ENCODE measurements at regions not wholly inside any gene's neighbourhood (a gene's known extent, or its start where the extent isn't known, plus 50 kb on each side); places are given as distances from the start of the nearest gene placed in this dataset.
"Not testable (repeated sequence)": the region's sequence is repeated elsewhere in the genome, so short reads cannot be mapped to it uniquely, and the experiment has no call there.

DNA sequence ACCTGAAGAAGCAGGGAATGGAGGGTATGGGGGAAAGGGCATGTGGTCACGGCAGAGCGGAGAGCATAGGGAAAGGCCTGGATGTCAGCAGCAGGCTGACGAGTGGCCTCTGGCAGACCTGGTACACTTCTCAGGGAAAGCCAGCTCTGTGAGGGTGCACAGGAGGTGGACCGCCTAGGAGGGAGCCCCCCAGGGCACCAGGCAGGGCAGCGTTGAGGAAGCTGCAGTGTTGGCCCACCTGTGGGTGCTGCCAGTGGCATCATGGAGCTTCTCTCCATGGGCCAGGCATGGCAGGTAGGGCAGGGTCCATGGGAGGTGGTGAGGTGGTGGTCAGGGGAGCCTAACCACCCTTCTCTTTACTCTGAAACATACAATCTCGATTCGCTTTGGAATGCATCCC, 143.0 kb upstream of the PITX1 start:
- no peak for DNase-seq

DNA sequence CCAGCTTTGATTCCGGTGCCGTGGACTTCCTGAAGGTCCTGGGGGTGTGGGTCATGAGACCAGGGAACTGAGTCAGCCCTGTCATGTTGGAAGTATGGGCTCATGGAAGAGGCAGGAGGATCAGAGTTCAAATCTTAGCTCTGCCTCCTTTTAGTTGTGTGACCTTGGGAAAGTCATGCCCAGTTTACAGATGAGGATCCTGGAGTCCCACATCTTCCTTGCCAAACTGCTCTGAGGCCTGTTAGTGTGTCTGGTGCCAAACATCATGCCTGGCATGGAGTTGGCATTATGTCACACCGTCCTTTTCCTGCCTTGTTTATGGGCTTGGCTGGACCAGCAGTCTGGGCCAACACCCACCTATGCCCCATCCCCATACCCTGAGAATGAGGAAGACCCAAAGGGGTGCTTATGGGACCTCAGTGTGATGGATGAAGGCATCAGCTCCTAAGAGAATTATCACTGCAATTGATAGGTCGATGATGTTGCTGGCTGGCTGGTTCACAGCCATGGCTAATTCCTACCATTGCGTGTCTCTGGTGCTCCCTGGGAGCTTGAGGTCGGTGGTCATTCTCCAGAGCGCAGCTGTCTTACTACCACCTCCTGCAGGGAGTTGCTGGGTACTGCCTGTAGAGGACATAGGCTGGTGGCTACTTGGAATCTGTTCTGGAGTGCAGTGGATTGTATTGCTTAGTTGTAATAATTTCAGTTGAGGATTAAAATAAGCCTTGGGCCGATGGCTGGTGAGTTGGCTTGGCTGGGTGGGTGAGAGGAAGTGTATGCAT, 140.5 kb upstream of the PITX1 start:
- no peak for DNase-seq

DNA sequence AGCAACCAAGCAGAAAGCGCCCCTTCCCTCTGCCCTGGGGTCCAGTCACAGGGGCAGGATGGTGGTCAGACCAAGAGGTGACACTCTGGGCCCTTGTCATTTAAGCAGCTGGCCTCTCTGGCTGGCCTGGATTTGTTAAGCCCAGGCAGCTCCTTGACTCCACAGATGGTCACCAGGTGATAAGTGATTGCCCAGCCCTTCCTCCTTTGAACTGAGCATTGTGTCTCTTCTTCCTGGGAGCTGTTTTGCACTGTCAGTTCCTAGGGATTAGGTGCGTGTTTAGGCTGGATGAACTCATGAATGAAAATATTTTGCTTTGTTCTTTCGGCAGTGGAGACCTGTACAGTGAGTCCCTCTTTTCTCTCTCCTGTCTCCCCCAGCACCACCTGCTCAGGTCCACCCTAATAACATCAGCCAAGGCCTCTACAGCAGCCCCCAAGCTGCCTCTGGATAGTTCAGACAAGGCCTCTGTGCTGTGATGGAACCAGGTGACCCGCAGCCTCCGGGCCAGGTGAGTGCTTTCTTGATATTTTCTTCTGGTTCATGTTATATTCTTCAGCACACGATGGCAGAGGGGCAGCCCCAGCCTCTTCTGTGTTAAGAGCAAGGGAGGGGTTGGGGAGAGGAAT, 139.7 kb upstream of the PITX1 start:
- no peak for DNase-seq

DNA sequence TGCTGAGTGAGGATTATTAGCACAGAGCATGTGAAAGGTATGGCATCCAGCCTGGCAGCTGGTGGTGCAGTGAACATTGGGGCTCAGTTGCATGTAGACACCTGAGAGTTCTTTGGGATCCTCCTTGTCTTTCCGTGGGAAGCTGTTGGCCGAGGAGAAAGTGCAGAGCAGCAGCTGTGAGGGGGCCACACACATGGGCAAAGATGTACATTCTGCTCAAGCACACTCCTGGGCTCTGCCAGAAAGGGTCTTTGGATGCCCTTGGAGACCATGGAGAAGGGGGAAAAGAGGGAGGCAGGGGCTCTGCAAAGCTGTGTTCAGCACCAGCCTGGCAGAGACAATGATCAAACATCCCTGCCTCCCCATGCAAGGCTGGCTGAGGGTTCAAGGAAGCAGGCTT, 138.7 kb upstream of the PITX1 start:
- DNase-seq: no peak

DNA sequence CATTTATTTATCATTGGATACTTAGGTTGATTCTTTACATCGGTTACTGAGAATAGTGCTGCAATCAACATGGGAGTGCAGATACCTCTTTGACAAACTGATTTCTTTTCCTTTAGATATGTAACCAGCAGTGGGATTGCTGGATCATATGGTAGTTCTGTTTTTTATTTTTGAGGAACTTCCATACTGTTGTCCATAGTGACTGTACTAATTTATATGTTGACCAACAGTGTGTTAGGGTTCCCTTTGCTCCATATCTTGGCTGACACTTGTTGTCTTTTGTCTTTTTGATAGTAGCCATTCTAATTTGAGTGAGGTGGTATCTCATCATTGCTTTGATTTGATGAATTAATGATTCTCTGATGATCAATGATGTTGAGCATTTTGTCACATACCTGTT, 137.3 kb upstream of the PITX1 start:
- DNase-seq: no peak

DNA sequence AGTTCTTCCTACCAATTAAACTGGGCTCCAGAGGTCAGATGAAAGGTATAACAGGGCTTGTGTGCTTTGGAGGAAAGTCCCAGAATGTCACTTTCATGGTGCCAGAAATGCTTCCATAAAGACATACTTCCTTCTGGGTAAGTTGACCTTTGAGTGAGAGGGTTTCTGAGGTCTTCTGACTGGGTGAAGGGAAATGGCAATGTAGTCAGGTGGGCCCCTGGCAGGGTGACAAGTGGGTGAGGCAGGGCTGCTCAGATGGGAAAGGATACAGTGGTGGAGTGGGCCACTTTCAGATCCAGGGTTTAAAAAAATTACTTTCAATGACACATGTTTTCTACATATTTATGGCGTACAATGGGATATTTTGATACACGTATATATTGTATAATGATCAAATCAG, 136.5 kb upstream of the PITX1 start:
- no peak for DNase-seq

DNA sequence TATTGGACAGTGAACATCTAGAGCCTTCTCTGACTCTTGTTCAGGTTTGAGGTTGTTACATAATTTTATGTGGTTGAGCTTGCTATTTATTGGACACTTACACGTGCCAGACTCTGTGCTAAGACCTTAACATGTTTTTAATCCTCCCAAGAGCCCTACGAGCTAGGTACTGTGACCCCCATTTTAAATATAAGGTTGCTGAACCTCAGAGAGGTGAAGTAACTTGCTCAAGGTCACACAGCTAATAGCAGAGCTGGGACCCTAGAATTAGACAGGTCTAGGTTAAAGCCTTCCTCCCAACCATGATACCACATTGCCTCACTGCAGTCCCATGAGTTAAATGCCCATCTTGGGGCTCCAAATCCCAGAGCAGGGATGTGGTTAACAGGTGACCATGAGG, 135.7 kb upstream of the PITX1 start:
- DNase-seq: no peak

DNA sequence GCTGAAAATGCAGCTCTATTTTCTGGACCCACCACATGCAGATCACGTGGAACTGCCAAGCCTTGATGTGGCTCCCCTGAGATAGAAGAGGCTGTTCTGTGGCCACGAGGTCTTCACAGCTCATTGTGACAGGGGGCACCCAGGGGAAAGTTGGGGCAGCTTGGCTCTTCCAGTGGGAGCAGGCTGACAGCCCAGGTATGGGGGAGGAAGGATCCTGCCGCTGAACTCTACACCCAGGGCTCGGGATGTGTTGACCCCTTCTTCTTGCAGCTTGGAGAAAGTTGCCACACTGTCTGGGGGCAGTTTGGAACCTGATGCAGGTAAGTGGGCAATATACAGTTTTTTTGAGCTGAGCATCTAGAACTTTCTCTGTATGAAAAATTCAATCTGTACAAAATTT, 133.6 kb upstream of the PITX1 start:
- no peak for DNase-seq

DNA sequence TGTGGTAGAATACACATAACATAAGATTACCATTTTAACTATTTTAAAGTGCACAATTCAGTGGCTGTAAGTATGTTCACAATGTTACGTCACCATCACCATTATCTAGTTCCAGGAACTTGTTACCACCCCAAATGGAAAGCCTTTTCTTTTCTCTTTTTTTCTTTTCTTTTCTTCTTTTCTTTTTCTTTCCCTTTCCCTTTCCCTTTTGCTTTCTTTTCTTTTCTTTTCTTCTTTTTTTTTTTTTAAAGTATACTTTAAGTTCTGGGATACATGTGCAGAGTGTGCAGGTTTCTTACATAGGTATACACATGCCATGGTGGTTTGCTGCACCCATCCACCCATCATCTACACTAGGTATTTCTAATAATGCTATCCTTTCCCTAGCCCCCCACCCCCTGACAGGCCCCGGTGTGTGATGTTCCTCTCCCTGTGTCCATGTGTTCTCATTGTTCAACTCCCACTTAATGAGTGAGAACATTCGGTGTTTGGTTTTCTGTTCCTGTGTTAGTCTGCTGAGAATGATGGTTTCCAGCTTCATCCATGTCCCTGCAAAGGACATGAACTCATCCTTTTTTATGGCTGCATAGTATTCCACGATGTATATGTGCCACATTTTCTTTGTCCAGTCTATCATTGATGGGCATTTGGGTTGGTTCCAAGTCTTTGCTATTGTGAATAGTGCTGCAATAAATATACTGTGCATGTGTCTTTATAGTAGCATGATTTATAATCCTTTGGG, 131.0 kb upstream of the PITX1 start:
- not testable (repeated sequence) for DNase-seq

DNA sequence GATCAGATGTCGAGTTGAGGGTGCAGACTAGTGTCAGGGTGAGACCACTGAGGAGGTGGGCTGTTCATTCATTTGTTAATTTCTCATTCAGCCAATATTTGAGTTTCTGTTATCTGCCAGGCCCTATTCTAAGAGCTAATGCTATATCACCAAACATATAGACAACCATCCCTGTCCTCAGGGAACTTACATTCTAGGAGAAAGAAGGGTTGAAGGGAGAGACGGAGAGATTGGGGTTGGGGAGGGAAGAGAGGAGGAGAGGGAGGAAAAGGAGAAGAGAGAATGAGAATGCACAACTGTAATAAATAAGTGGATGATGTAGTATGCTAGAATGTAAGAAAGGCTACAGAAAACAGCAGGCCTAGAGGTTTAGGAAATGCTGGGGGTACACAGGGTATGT, 129.9 kb upstream of the PITX1 start:
- no peak for DNase-seq

DNA sequence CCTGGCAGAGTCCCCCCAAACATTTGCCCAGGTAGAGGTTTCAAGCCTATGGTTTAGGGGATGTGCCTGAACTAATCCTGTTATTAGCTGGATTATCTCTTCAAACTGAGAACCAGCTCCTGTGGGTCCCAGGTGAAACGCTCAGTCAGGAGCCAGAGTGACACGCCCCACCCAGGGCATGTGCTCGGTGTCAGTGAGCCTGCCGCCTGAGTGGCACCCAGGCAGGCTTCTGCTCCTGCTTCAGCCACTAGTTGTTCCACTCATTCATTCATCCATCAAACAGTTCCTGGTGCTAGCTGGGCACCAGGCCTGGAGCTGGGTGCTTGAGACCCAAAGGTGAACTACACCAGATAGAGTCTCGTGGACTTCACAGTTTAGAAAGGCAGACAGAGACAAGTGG, 129.4 kb upstream of the PITX1 start:
- DNase-seq: no peak

DNA sequence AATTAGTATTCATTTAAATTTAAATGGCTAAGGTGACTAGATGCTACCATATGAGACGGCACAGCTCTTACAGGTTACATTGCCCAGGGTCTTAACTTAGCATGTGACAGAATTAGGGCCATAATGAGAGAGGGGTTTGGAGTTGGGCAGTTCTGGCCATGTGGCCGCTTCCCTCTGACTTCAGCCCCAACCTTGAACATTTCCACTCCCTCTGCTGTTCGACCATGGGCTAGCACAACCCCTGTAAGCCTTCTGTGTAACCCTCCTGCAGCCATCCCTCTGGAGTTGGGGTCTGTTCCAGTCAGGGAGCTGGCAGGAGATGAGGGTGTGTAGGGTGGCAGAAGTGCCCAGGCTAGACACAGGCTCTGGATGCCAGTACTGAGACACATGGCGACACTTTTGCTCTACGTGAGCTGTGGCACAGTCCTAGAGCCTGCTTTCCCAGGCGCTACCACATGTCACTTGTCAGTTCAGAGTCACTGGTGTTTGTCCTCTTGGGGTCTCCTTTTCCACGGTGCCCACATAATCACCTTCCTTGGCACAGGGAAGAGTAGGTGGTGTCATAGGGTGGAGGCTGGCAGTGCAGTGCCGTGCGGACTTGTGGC, 128.7 kb upstream of the PITX1 start:
- no peak for DNase-seq

DNA sequence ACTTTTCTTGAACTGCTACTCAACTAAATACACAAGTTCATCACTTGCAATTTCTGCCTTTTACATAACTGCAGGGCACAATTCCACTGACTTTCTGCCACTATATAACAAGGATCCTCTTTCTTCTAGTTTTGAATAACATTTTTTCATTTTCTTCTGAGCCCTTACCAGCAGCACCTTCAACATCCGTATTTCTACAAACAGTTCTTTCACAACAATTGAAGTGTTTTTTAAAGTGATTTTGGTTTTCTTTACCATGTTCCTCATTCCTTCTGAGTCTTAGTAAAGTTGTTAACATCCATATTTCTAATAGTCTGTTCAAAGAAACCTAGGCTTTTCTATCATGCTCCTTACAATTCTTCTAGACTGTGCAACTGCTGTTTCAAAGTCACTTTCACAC, 127.2 kb upstream of the PITX1 start:
- no peak for DNase-seq

DNA sequence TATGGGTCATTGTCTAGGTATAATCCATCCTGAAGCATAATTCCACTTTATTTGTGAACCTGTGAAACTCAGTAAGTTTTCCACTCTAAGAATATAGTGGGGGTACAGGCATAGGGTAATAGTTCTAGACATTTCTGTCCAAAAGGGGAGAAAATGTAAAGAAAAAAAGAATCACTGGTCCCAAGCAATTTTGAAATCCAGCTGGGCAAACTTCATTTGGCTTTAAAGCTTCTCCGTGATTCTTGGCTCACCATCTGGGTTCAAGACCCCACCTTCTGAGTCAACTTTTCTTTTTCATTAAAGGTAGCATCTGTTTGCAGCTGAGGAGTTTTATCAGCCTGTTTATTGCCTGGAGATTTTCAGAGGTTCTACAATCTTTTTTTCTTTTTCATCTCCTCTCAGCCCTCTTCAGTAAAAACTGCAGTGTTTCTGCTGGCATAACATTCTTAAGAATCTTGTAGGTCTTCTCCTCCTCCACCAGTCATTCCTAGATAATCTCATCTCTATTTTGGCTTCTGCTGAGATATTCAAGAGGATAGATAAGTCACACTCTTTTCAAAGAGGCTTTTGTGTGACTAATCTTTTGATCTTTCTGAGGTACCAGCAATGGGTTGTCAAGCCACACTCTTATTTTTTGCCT, 126.1 kb upstream of the PITX1 start:
- DNase-seq: no peak

DNA sequence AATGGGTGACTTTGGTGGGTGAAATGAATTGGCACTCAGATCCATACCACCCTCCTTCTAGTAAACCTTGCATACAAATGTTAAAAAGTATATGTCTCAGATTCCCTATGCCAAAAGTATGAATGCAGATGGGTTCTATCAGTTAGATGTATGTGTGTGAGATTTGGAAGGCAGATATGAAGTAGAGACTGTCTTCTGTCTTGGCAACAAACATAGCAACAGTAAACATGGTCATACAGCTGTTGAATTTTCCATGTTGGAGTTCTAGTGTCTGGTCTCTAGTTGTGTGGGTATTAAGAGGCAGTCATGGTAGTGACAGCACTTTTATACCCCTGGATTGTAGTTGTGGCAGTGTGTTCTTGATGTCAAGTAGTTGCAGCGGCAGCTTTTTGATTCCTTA, 125.6 kb upstream of the PITX1 start:
- DNase-seq: no peak

DNA sequence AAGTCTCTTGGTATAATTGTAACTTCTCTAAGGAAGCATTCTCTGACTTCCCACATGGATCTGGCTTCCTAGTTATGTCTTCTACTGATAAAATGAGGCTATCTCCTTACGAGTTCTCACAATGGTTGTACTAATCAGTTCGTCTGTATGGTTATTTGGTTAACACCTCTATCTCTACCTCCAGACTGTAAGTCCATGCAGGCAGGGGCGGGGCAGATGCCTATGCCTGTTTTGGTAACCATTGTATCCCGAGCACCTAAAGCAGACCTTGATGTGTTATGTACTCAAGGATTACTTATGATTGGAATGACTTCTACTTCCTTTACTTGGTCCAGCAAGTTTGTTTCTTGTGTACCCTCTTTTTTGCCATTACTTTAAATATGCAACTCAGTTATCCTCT, 125.0 kb upstream of the PITX1 start:
- no peak for DNase-seq

DNA sequence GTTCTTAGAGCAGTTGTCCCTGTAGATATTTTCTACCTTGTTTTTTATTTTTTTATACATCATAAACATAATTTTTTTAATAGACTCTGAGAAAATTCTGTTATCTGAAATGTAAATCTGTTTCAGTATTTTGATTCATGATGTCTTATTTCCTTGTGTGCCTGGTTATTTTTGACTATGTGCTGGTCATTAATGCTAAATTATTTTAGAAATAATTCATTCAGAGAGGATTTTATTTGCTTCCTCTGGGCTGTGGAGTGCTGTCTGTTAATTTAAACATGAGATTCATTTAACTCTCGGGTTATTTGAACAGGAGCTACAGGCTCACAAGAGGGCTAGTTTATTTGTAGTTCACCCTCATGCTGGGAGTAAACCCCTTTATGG, 124.3 kb upstream of the PITX1 start:
- no peak for DNase-seq

DNA sequence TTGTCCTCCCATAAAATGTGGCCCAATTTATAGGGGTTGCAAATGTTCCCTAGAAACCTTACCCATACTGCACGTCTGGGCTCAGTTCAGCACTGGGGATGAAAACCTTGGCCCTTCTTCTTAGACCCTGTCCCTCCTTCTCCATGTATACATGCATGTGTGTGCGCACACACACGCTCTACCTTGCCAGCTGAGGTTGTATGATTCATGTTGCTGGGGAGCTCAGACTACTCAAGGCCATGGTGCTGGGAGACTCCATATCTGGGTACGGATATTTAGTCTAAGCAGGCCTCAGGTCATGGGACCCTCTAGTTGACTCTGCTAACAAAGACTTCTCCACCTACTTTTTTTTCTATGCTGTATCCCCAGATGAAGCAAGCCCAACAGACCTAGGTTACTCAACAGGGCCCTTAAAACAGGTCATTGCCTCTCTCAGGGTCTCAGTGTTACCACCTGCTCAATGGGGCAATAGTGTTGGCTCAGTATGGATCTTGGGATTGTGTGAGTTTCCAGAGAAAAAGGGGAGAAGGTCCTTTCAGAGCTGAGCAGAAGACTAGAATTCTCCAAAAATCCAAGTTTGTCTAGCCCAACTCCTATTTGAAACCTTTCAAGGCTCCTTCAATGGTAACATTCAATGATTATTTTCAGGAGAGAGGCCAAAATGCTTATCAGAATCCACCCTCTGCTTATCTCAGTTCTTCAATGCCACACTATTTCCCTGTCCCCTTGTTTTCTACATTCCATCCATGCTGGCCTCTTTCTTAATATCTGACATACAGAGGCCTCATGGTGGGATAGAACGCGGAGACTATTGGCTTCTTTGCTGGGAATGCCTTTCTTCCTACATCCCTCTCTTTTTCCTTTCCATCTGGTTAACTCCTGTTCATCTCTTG, 123.6 kb upstream of the PITX1 start:
- DNase-seq: no peak

DNA sequence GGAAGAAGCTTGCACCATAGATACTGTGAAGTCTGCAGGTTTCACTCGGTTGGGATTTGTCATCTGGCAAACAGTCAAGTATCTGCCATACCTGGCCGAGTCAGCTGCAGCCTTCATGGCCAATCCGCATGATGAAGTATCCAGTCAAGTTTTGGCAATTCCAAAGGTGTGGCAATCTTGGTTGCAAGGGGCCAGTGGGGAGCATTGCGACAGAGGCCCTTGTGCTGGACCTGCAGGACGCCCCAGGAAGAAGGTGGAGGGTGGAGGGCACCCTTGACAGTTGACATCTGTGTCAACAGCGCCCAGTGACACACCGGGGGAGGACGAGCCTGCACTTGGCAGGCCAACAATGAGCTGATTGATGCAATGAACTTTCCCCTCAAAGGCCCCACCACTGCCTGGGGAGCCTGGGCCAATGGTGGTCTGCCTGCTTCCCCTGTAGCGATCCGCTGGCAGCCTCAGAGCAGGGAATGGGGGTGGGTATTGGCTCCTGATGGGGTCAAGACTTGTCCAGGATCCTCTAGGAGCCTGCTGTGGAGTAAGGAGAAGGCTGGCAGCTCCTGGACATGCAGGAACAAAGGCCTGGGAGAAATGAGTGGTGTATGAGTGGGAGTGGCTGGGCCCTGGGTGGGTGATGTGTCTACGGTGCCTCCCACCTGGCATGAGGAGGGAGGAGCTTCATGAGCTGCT, 122.8 kb upstream of the PITX1 start:
- no peak for DNase-seq

DNA sequence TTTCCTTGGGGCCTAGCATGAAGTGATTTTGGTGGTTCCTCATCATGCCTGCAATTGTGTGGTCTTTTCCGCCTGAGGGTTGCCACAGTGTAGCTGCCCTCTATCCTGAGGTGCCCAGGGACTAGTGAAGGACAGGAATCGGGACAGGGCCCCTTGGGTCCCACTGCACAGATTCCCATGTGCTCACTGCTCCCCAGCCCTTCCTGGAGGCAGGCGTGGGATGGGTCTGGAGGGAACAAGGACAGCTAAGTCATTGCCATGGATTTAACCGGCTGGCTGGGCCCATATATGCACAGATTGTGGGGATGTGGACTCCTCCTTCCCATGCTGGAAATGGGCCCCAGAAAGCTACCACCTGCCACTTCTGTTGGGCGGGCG, 122.3 kb upstream of the PITX1 start:
- DNase-seq: no peak

DNA sequence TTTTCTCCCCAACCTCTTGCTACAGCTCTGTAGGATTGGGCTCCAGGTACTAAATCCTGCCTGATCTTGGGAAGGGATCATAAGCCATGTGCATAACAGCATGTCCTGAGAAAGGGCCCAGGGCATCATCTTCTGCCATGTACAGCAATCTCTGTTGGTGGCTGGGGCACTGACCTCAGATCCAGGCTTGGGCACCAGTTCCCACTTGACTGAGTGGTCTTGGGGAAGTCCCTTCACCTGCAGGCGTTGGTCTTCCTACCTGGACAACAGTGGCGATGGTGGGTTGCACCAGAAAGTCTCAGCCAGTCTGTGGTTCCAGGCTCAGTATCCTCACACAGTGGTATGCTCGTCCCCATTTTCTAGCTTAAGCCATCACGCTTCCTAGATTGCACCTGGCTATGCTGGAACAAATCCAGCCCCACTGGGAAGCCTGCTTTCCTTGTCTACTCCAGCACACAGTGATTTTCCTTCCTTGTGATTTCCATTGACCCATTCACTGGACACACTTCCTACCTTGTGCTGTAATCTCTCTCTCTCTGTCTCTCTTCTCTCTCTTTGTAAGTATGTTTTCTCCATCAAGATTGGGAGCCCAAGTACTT, 121.7 kb upstream of the PITX1 start:
- no peak for DNase-seq

Measured in CD4-positive, alpha-beta T cell treated with Interleukin-6 for 4 hours (primary cell).